ENCODE measurements at regions not wholly inside any gene's neighbourhood (a gene's known extent, or its start where the extent isn't known, plus 50 kb on each side); places are given as distances from the start of the nearest gene placed in this dataset.

GRCh38 chr12:111099186-111099585, 178.8 kb upstream of the MYL2 start:
- H3K27me3 ChIP-seq (ENCODE audit: control insufficient read depth in 4 of 4, insufficient read depth in 4 of 4, low read length in 3 of 4): no peaks in the 10 kb centered on the region
- TF ChIP-seq NR2F2 (IDR thresholded peaks at IDR 0.05): no peak
- no peak for TF ChIP-seq GABPA (IDR thresholded peaks at IDR 0.05 in 1 of 2, conservative IDR thresholded peaks at IDR 0.05 in 1 of 2)
- TF ChIP-seq EGR1 (IDR thresholded peaks at IDR 0.05; ENCODE audit: low read depth in 2 of 2): no peak
- TF ChIP-seq REST (IDR thresholded peaks at IDR 0.05): no peak
- TF ChIP-seq FOXA2 (IDR thresholded peaks at IDR 0.05): no peak
- no peak for TF ChIP-seq ZBTB33 (IDR thresholded peaks at IDR 0.05)
- TF ChIP-seq HNF4G (IDR thresholded peaks at IDR 0.05): no peak
- TF ChIP-seq YY1 (IDR thresholded peaks at IDR 0.05): no peak
- TF ChIP-seq CTCF (IDR thresholded peaks at IDR 0.05; ENCODE audit: low read depth, low read length, missing input control): no peak
- WGBS: 67% methylated on average over 8 of the region's 8 CpGs
- no peak overlapping the region for H3K9ac ChIP-seq (ENCODE audit: low read depth in 1 of 2, low read length in 2 of 2)
- peaks cover 0 to 12% (median 3%) of the 10 kb centered on the region in 4 donors for H3K36me3 ChIP-seq (ENCODE audit: control insufficient read depth in 4 of 4, insufficient read depth in 3 of 4, low read depth in 1 of 4, low read length in 3 of 4)
- no peaks in the 10 kb centered on the region for H3K9me3 ChIP-seq (ENCODE audit: control insufficient read depth in 4 of 4, low read length in 3 of 4)
- DNase-seq (ENCODE audit: low spot score): no peak
- peaks cover 2 to 42% (median 25%) of the 10 kb centered on the region in 4 donors for H3K4me1 ChIP-seq (ENCODE audit: control insufficient read depth in 4 of 4, insufficient read depth in 4 of 4, low read length in 3 of 4)
- H3K27ac ChIP-seq (ENCODE audit: low read depth in 1 of 2, low read length in 2 of 2): no peak overlapping the region
- H3K4me3 ChIP-seq (ENCODE audit: low read depth in 1 of 3, low read length in 3 of 3): no peak overlapping the region

- no peaks in the 10 kb centered on the region for H3K27me3 ChIP-seq (ENCODE audit: control insufficient read depth in 4 of 4, insufficient read depth in 4 of 4, low read length in 3 of 4)
- H3K9me3 ChIP-seq (ENCODE audit: control insufficient read depth in 4 of 4, low read length in 3 of 4): no peaks in the 10 kb centered on the region
- WGBS: 51% methylated on average over 16 of the region's 16 CpGs
- no peak for DNase-seq (ENCODE audit: low spot score)
- no peak overlapping the region for H3K9ac ChIP-seq (ENCODE audit: low read depth in 1 of 2, low read length in 2 of 2)
- no peak overlapping the region for H3K27ac ChIP-seq (ENCODE audit: low read depth in 1 of 2, low read length in 2 of 2)
- H3K4me1 ChIP-seq (ENCODE audit: control insufficient read depth in 4 of 4, insufficient read depth in 4 of 4, low read length in 3 of 4): peaks cover 4 to 54% (median 37%) of the 10 kb centered on the region in 4 donors
- no peak overlapping the region for H3K4me3 ChIP-seq (ENCODE audit: low read depth in 1 of 3, low read length in 3 of 3)
- H3K36me3 ChIP-seq (ENCODE audit: control insufficient read depth in 4 of 4, insufficient read depth in 3 of 4, low read depth in 1 of 4, low read length in 3 of 4): peaks cover 0 to 10% (median 3%) of the 10 kb centered on the region in 4 donors
- TF ChIP-seq YY1 (IDR thresholded peaks at IDR 0.05) (no peak), ATF3 (IDR thresholded peaks at IDR 0.05) (no peak), SP1 (IDR thresholded peaks at IDR 0.05) (no peak), JUND (IDR thresholded peaks at IDR 0.05) (no peak), HNF4G (IDR thresholded peaks at IDR 0.05) (no peak), RXRA (IDR thresholded peaks at IDR 0.05) (peak; percentile 39 to 42), EGR1 (IDR thresholded peaks at IDR 0.05; ENCODE audit: low read depth in 2 of 2) (no peak), TAF1 (conservative IDR thresholded peaks at IDR 0.05) (no peak), RAD21 (IDR thresholded peaks at IDR 0.05) (no peak), HNF4A (conservative IDR thresholded peaks at IDR 0.05) (peak in 1 of 2 donors; percentile 16), MAX (IDR thresholded peaks at IDR 0.05) (no peak), CTCF (IDR thresholded peaks at IDR 0.05; ENCODE audit: low read depth, low read length, missing input control) (no peak), GABPA (IDR thresholded peaks at IDR 0.05 in 1 of 2, conservative IDR thresholded peaks at IDR 0.05 in 1 of 2) (no peak)
Measured at GRCh38 chr12:111094157-111095010, 174.0 kb upstream of the MYL2 start.
